ENCODE measurements at regions not wholly inside any gene's neighbourhood (a gene's known extent, or its start where the extent isn't known, plus 50 kb on each side); places are given as distances from the start of the nearest gene placed in this dataset.

DNA sequence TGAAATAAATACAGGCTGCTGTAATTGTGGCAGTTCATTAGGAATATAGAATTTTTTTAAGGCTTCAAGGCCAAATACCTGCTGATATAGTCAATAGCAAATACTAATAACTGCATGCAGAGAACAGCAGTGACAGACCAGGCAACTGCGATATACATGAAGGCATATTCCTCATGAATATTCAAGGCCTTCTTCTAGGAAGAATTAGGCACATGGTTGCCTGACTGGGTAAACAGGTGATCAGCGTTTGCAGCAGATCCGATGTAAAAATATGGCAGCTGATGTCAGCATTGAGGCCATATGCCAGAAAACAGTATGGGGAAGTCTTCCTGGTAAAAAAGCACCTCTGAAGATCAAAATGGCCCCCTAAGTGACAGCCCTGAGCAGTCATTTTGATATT lies 629.7 kb downstream of the UQCRFS1 start:
- no peak for DNase-seq (ENCODE audit: extremely low spot score)
- no peak for TF ChIP-seq FOXM1 (IDR thresholded peaks at IDR 0.05; ENCODE audit: borderline replicate concordance)
- no peak for TF ChIP-seq CTBP1 (IDR thresholded peaks at IDR 0.05; ENCODE audit: borderline replicate concordance)
- no peak for TF ChIP-seq SP1 (IDR thresholded peaks at IDR 0.05)
- TF ChIP-seq FOXA1 (IDR thresholded peaks at IDR 0.05) = no peak
- TF ChIP-seq TARDBP (IDR thresholded peaks at IDR 0.05) = no peak
- CTCF ChIA-PET = no interaction called here
- POLR2A ChIA-PET = no interaction called here

DNA sequence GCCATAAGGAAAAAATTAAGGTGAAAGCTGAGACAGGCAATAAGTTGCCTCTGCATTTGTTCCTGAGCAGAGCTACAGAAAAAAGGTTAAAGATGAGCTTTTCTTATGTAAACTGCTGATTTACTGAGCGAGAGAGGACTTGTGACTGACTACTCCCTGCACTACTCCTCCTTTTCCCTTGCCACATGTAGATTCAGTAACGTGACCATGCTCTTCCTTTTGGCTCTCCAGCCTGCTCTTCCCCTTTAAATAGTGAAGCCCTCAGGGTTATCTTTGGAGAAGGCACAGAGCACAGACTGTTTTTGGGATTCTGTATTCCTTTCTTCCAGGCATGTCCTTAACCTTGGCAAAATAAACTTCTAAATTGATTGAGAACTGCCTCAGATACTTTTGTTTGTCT lies 630.2 kb downstream of the UQCRFS1 start:
- CTCF ChIA-PET = no interaction called here
- TF ChIP-seq SUZ12 (IDR thresholded peaks at IDR 0.05) = no peak
- no peak for TF ChIP-seq SP1 (IDR thresholded peaks at IDR 0.05)
- TF ChIP-seq PKNOX1 (IDR thresholded peaks at IDR 0.05) = no peak
- no peak for TF ChIP-seq ARNT (IDR thresholded peaks at IDR 0.05)
- TF ChIP-seq ELF4 (IDR thresholded peaks at IDR 0.05) = no peak
- TF ChIP-seq NFRKB (IDR thresholded peaks at IDR 0.05) = no peak
- TF ChIP-seq ZNF384 (IDR thresholded peaks at IDR 0.05) = no peak
- no peak for TF ChIP-seq BHLHE40 (IDR thresholded peaks at IDR 0.05; ENCODE audit: borderline replicate concordance)
- TF ChIP-seq FOXM1 (IDR thresholded peaks at IDR 0.05; ENCODE audit: borderline replicate concordance) = no peak
- no peak for TF ChIP-seq TARDBP (IDR thresholded peaks at IDR 0.05)
- no peak for TF ChIP-seq LEF1 (IDR thresholded peaks at IDR 0.05; ENCODE audit: borderline replicate concordance)
- no peak for TF ChIP-seq FOXK2 (IDR thresholded peaks at IDR 0.05)
- TF ChIP-seq FOXA1 (IDR thresholded peaks at IDR 0.05) = no peak
- TF ChIP-seq CTBP1 (IDR thresholded peaks at IDR 0.05; ENCODE audit: borderline replicate concordance) = no peak
- TF ChIP-seq HDGF (IDR thresholded peaks at IDR 0.05; ENCODE audit: borderline replicate concordance) = no peak
- TF ChIP-seq L3MBTL2 (conservative IDR thresholded peaks at IDR 0.05) = no peak
- POLR2A ChIA-PET = no interaction called here
- DNase-seq (ENCODE audit: extremely low spot score) = no peak

DNA sequence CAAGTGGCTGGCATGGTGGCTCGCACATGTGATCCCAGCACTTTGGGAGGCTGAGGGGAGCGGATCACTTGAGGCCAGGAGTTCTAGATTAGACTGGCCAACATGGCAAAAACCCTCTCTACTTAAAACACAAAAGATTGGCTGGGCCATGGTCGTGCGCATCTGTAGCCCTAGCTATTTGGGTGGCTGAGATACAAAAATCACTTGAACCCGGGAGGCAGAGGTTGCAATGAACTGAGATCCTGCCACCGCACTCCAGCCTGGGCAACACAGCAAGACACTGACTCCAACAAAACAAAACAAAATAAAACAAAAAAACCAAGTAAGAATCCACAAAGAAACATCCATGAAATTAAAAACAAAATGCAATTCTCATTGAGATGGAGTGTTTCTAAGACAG lies 630.6 kb downstream of the UQCRFS1 start:
- ChIA-PET CTCF (no interaction called here), POLR2A (no interaction called here)
- TF ChIP-seq L3MBTL2 (conservative IDR thresholded peaks at IDR 0.05) (no peak), FOXK2 (IDR thresholded peaks at IDR 0.05) (no peak), ZNF384 (IDR thresholded peaks at IDR 0.05) (no peak), HDGF (IDR thresholded peaks at IDR 0.05; ENCODE audit: borderline replicate concordance) (no peak), TARDBP (IDR thresholded peaks at IDR 0.05) (no peak), CTBP1 (IDR thresholded peaks at IDR 0.05; ENCODE audit: borderline replicate concordance) (no peak), ARNT (IDR thresholded peaks at IDR 0.05) (no peak), FOXM1 (IDR thresholded peaks at IDR 0.05; ENCODE audit: borderline replicate concordance) (no peak)
- no peak for DNase-seq (ENCODE audit: extremely low spot score)

GRCh38 chr19:28581468-28581770 lies 631.5 kb downstream of the UQCRFS1 start:
- ChIA-PET POLR2A (no interaction called here), CTCF (no interaction called here)
- DNase-seq (ENCODE audit: extremely low spot score) = no peak
- no peak for TF ChIP-seq FOXM1 (IDR thresholded peaks at IDR 0.05; ENCODE audit: borderline replicate concordance)
- TF ChIP-seq PKNOX1 (IDR thresholded peaks at IDR 0.05) = no peak
- no peak for TF ChIP-seq HDGF (IDR thresholded peaks at IDR 0.05; ENCODE audit: borderline replicate concordance)

DNA sequence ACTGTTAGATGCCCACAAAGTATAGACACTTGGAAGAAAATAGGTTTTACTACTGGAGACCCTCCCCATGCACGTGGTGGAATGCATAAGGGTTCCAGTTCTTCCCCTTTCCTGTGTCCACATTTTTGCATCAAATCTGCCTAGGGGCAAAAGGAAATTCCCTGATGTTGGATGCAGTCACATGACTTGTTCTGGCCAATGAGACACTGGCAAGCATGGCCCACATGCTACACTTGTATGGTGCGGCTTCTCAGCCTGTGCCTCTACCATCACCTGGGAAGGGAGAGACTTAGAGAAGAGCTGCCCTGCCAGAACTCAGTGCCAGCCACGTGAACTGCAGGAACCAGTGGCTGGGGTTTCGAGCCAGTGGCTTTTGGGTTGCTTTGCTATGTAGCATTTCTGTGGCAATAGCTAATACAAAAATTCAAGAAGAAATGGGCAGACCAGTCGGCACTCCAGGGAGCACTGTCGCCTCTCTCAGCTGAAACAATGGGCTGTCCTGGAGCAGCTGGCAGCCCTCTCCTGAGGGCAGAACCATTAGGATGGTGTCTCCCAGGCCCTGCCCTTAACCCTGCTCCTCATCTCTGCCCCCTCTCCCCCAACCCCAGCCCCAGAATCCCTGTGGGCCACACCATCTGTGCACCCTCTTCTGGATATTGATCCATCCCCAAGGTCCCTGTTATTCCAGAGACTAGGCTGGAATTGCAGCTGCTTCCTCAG lies 634.0 kb downstream of the UQCRFS1 start:
- DNase-seq (ENCODE audit: extremely low spot score) = no peak
- TF ChIP-seq L3MBTL2 (conservative IDR thresholded peaks at IDR 0.05) (no peak), PKNOX1 (IDR thresholded peaks at IDR 0.05) (no peak), LEF1 (IDR thresholded peaks at IDR 0.05; ENCODE audit: borderline replicate concordance) (no peak), FOXM1 (IDR thresholded peaks at IDR 0.05; ENCODE audit: borderline replicate concordance) (no peak), ARNT (IDR thresholded peaks at IDR 0.05) (no peak), NFRKB (IDR thresholded peaks at IDR 0.05) (no peak), BHLHE40 (IDR thresholded peaks at IDR 0.05; ENCODE audit: borderline replicate concordance) (no peak), FOXK2 (IDR thresholded peaks at IDR 0.05) (no peak), ZNF384 (IDR thresholded peaks at IDR 0.05) (no peak), SP1 (IDR thresholded peaks at IDR 0.05) (no peak), FOXA1 (IDR thresholded peaks at IDR 0.05) (no peak), TARDBP (IDR thresholded peaks at IDR 0.05) (no peak), SUZ12 (IDR thresholded peaks at IDR 0.05) (no peak)
- ChIA-PET POLR2A (no interaction called here), CTCF (no interaction called here)

DNA sequence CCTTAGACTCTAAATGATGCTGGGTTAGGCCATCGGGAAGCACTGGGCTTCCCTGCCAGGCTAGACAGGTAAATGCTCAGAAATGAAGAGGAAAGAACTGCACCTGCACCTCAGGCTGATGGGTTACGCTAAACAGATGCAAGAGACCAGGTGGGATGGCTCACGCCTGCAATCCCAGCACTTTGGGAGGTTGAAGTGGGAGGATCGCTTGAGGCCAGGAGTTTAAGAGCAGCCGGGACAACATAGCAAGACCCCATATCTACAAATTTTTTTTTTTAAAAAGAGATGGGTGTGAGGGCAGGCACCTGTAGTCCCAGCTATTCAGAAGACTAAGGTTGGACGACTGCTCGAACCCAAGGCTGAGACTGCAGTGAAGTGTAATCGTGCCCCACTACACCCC lies 634.7 kb downstream of the UQCRFS1 start:
- no peak for TF ChIP-seq CTBP1 (IDR thresholded peaks at IDR 0.05; ENCODE audit: borderline replicate concordance)
- no peak for TF ChIP-seq L3MBTL2 (conservative IDR thresholded peaks at IDR 0.05)
- no peak for TF ChIP-seq LEF1 (IDR thresholded peaks at IDR 0.05; ENCODE audit: borderline replicate concordance)
- no peak for TF ChIP-seq HDGF (IDR thresholded peaks at IDR 0.05; ENCODE audit: borderline replicate concordance)
- TF ChIP-seq ARNT (IDR thresholded peaks at IDR 0.05) = no peak
- no peak for TF ChIP-seq ZNF384 (IDR thresholded peaks at IDR 0.05)
- TF ChIP-seq FOXK2 (IDR thresholded peaks at IDR 0.05) = no peak
- TF ChIP-seq ELF4 (IDR thresholded peaks at IDR 0.05) = no peak
- no peak for TF ChIP-seq BHLHE40 (IDR thresholded peaks at IDR 0.05; ENCODE audit: borderline replicate concordance)
- TF ChIP-seq FOXM1 (IDR thresholded peaks at IDR 0.05; ENCODE audit: borderline replicate concordance) = no peak
- no peak for TF ChIP-seq SP1 (IDR thresholded peaks at IDR 0.05)
- TF ChIP-seq NFRKB (IDR thresholded peaks at IDR 0.05) = no peak
- TF ChIP-seq PKNOX1 (IDR thresholded peaks at IDR 0.05) = no peak
- no peak for TF ChIP-seq SUZ12 (IDR thresholded peaks at IDR 0.05)
- CTCF ChIA-PET = no interaction called here
- no peak for DNase-seq (ENCODE audit: extremely low spot score)
- POLR2A ChIA-PET = no interaction called here
